Parathyroid adenoma (tissue), 2 donors: ENCODE measurements at regions not wholly inside any gene's neighbourhood (a gene's known extent, or its start where the extent isn't known, plus 50 kb on each side); places are given as distances from the start of the nearest gene placed in this dataset.

Source experiments
- H2AFZ ChIP-seq: fragments of 300-600 bp; sonication (generic); one replicate; pipeline ENCODE4 v1.7.0; 2017; ENCODE audit warnings: antibody characterized with exemption, mild to moderate bottlenecking
- H3K27ac ChIP-seq: fragments of 300-600 bp; sonication (generic); one replicate; pipeline ENCODE4 v1.7.0; 2017
- H3K27me3 ChIP-seq: fragments of 300-600 bp; sonication (generic); one replicate; pipeline ENCODE4 v1.7.0; 2017; ENCODE audit warnings: low read length; ENCODE audit not compliant: control insufficient read depth, insufficient read depth
- H3K36me3 ChIP-seq: fragments of 300-600 bp; sonication (generic); one replicate; pipeline ENCODE4 v1.7.0; 2017; ENCODE audit warnings: low read length; ENCODE audit not compliant: control insufficient read depth, insufficient read depth
- H3K4me1 ChIP-seq: fragments of 300-600 bp; sonication (generic); one replicate; pipeline ENCODE4 v1.7.0; 2017; ENCODE audit warnings: control low read depth
- H3K4me2 ChIP-seq: fragments of 300-600 bp; sonication (generic); one replicate; pipeline ENCODE4 v1.7.0; 2017; ENCODE audit warnings: low read length
- H3K4me3 ChIP-seq: fragments of 300-600 bp; sonication (generic); one replicate; pipeline ENCODE4 v1.7.0; 2017; ENCODE audit warnings: low read depth, low read length
- H3K79me2 ChIP-seq: fragments of 300-600 bp; sonication (generic); one replicate; pipeline ENCODE4 v1.7.0; 2017; ENCODE audit warnings: control low read depth
- H3K9ac ChIP-seq: fragments of 300-600 bp; sonication (generic); one replicate; pipeline ENCODE4 v1.7.0; 2017; ENCODE audit warnings: mild to moderate bottlenecking
- H3K9me3 ChIP-seq: fragments of 300-600 bp; sonication (generic); one replicate; pipeline ENCODE4 v1.7.0; 2017; ENCODE audit warnings: low read length; ENCODE audit not compliant: control insufficient read depth
- TF ChIP-seq, protein P1 (sequence below): fragments of 300-600 bp; sonication (generic); IDR thresholded peaks from one replicate; pipeline ENCODE4 v1.7.0; 2017; ENCODE audit warnings: antibody characterized with exemption, mild to moderate bottlenecking
- donor health status: primary hyperparathyroidism.

DNA sequence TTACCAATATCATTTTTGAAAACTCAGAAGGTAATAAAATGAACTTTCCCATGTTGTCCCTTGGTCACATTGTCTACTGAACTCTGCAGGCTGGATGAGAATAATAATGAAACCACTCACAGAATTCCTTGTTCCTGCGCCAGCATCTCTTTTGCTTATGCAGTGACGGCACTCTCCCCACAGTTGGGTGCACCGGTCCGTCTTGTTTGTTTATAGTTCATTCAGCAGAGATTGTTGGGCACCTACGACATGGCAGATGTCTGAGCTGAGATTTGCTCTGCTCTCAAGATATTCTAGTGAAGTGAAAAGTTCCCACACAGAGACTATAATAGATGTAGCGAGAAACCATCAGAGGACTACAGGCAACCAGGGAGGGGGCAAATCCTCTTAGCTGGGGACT lies 375.7 kb upstream of the CDH11 start:
- H3K27ac ChIP-seq, result no peak overlapping the region
- H3K36me3 ChIP-seq, result no peaks in the 10 kb centered on the region
- no peak overlapping the region for H3K9ac ChIP-seq
- TF ChIP-seq, protein P1, sequence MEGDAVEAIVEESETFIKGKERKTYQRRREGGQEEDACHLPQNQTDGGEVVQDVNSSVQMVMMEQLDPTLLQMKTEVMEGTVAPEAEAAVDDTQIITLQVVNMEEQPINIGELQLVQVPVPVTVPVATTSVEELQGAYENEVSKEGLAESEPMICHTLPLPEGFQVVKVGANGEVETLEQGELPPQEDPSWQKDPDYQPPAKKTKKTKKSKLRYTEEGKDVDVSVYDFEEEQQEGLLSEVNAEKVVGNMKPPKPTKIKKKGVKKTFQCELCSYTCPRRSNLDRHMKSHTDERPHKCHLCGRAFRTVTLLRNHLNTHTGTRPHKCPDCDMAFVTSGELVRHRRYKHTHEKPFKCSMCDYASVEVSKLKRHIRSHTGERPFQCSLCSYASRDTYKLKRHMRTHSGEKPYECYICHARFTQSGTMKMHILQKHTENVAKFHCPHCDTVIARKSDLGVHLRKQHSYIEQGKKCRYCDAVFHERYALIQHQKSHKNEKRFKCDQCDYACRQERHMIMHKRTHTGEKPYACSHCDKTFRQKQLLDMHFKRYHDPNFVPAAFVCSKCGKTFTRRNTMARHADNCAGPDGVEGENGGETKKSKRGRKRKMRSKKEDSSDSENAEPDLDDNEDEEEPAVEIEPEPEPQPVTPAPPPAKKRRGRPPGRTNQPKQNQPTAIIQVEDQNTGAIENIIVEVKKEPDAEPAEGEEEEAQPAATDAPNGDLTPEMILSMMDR, result no peak
- no peak overlapping the region for H2AFZ ChIP-seq
- no peak overlapping the region for H3K4me3 ChIP-seq
- H3K79me2 ChIP-seq, result no peaks in the 10 kb centered on the region
- no peaks in the 10 kb centered on the region for H3K4me1 ChIP-seq
- H3K4me2 ChIP-seq, result no peak overlapping the region
- no peaks in the 10 kb centered on the region for H3K27me3 ChIP-seq
- no peaks in the 10 kb centered on the region for H3K9me3 ChIP-seq

DNA sequence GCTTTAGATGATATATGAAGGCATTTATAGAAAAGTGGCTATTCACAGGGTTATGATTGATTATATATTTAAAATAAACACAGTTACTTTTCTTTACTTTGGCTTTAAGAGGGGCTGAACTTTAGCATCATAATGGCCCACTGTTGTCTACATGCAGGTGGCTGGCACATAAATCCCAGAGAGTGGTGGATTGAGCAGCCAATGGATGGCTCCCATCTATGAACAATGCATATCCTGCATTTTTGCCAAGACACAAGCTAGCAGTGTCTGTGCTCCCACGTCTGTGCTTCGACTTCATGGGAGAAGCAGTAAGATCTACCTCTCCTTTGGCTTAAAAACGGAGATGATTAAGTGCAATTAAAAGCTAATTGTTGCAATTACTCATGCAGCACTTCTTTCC lies 373.2 kb upstream of the CDH11 start:
- no peak overlapping the region for H2AFZ ChIP-seq
- no peak overlapping the region for H3K27ac ChIP-seq
- no peaks in the 10 kb centered on the region for H3K9me3 ChIP-seq
- H3K4me2 ChIP-seq, result no peak overlapping the region
- H3K4me1 ChIP-seq, result no peaks in the 10 kb centered on the region
- no peaks in the 10 kb centered on the region for H3K36me3 ChIP-seq
- no peak overlapping the region for H3K4me3 ChIP-seq
- no peaks in the 10 kb centered on the region for H3K27me3 ChIP-seq
- no peaks in the 10 kb centered on the region for H3K79me2 ChIP-seq
- TF ChIP-seq, protein P1, result no peak
- H3K9ac ChIP-seq, result no peak overlapping the region

DNA sequence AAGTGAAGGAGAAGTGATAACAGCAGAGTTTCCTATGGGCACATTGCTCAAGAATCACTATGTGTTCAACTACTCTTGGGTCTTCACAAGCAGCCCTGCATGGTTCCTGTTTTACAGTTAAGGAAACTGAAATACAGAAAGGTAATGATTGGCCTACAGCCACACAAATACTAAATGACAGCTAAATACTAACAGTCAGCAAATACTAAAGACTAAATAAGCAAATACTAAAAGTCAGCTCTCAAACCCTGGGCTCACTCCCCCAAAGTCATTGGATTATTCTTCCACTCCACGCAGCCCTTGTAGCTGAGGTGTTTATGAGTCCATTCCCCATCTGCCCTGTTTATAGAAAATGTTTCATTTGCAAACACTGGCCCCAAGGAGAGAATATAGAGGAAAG lies 372.7 kb upstream of the CDH11 start:
- Histone ChIP-seq H3K36me3 (no peaks in the 10 kb centered on the region), H3K79me2 (no peaks in the 10 kb centered on the region), H3K4me1 (no peaks in the 10 kb centered on the region), H3K4me3 (no peak overlapping the region), H3K4me2 (no peak overlapping the region), H3K9me3 (no peaks in the 10 kb centered on the region), H3K27ac (no peak overlapping the region), H2AFZ (no peak overlapping the region), H3K27me3 (no peaks in the 10 kb centered on the region), H3K9ac (no peak overlapping the region)
- TF ChIP-seq, protein P1, result no peak

DNA sequence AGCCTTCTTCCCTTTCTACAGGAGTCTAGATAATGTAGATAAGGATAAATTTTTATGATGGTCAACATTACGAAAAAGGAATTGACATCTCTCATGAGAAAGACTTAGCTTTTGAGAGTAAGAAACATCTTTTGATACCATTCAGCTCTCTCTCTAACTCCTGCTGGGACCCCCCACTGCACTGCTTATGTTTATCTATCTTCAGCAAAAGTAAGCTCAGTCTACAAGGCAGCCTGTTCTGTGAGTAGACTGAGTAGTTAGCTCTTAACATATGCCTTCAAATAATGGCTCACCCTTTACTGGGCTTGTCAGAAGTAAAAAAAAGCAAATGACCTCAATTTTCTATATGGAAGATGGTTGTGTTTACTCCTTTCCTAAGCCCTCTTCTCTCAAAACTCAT lies 372.2 kb upstream of the CDH11 start:
- H3K79me2 ChIP-seq, result no peaks in the 10 kb centered on the region
- H3K27ac ChIP-seq, result no peak overlapping the region
- no peaks in the 10 kb centered on the region for H3K9me3 ChIP-seq
- no peak overlapping the region for H2AFZ ChIP-seq
- no peak overlapping the region for H3K9ac ChIP-seq
- TF ChIP-seq, protein P1, result no peak
- H3K4me2 ChIP-seq, result no peak overlapping the region
- no peak overlapping the region for H3K4me3 ChIP-seq
- no peaks in the 10 kb centered on the region for H3K4me1 ChIP-seq
- H3K27me3 ChIP-seq, result no peaks in the 10 kb centered on the region
- no peaks in the 10 kb centered on the region for H3K36me3 ChIP-seq

DNA sequence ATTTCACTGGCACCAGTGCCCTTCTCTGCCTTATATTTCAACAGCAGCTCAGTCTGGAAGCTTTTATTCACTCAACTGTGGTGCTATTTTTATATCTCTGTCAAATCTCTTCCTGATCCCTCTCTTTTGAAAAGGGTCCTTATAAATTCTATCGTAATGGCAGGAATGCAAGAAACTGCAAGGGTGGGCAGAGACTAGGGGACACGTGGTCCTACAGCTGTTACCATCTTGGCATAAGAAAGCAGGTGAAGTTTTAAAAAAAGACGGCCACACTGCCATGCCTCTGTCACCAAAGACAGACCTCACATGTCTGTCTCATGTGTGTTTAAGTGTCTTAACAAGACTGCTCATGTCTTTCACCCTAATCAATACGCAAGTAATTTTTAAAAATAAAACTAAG lies 368.4 kb upstream of the CDH11 start:
- no peak overlapping the region for H3K27ac ChIP-seq
- no peaks in the 10 kb centered on the region for H3K4me1 ChIP-seq
- TF ChIP-seq, protein P1, result no peak
- H3K27me3 ChIP-seq, result no peaks in the 10 kb centered on the region
- H3K36me3 ChIP-seq, result no peaks in the 10 kb centered on the region
- H2AFZ ChIP-seq, result no peak overlapping the region
- no peak overlapping the region for H3K4me2 ChIP-seq
- no peak overlapping the region for H3K9ac ChIP-seq
- H3K4me3 ChIP-seq, result no peak overlapping the region
- no peaks in the 10 kb centered on the region for H3K9me3 ChIP-seq
- H3K79me2 ChIP-seq, result no peaks in the 10 kb centered on the region
